GM13976 (cell line): ENCODE measurements at regions not wholly inside any gene's neighbourhood (a gene's known extent, or its start where the extent isn't known, plus 50 kb on each side); places are given as distances from the start of the nearest gene placed in this dataset.

Source experiments
- DNase-seq: peaks from one replicate; pipeline ENCODE4 v3.0.0; 2012; ENCODE audit warnings: low spot score
- in situ Hi-C: fragments of 300-500 bp; cut with MboI; formaldehyde crosslinking; loops from one replicate; pipeline ENCODE4 v1.12.0; 2022; ENCODE audit warnings: low sequenced_read_pairs, mixed read lengths, inconsistent platforms; ENCODE audit not compliant: unreplicated experiment
- TF ChIP-seq, protein P1 (sequence below): IDR thresholded peaks from 2 replicates; pipeline ENCODE4 v1.5.1; 2012; ENCODE audit warnings: borderline replicate concordance, mild to moderate bottlenecking; ENCODE audit not compliant: insufficient read depth; ENCODE audit errors: extremely low read depth, missing control alignments, control extremely low read depth

DNA sequence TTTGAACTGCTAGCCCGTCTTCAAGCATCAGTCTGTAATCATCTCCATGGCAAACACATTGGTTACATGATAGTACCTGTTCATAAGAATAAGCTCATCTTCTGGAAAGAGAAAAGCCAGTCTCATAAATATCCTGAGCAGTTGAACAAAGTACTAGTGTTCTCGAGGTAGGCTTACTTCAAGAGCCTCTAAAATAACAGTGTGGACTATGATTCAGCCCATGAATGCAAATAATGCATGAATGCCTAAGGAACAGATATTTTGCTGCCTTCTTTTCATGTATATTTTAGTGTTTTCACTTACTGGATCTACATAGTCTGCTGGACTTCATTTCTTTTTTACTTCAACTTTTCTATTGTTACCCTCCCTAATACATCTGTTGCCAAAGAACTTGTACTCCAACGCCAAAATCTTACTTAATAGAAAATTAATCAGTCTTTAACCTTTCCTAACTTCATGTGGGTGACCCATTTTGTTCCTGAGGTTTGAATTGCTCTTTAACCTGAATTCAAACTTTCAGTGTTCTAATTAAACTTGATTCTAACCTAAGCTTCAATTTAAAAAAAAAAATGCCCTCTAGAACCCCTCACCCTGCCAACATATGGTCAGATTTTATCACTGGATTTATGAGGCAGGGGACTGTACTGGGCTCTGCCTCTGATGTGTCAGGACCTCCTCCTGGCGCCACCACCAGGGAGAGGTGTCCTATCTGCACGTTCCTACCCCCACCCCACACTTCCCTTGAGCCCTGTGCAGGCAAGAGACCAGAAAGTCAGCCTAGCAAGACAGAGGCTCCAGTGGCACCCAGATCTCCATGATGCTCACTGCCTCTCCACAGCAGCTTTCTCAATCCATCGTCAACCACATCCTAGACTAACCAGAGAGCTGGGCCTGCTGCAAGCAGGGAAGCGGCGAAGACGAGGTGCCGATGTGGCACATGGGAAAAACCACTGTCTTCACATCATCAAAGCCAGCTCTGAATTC is 264.7 kb upstream of the ID2 start:
- TF ChIP-seq, protein P1, sequence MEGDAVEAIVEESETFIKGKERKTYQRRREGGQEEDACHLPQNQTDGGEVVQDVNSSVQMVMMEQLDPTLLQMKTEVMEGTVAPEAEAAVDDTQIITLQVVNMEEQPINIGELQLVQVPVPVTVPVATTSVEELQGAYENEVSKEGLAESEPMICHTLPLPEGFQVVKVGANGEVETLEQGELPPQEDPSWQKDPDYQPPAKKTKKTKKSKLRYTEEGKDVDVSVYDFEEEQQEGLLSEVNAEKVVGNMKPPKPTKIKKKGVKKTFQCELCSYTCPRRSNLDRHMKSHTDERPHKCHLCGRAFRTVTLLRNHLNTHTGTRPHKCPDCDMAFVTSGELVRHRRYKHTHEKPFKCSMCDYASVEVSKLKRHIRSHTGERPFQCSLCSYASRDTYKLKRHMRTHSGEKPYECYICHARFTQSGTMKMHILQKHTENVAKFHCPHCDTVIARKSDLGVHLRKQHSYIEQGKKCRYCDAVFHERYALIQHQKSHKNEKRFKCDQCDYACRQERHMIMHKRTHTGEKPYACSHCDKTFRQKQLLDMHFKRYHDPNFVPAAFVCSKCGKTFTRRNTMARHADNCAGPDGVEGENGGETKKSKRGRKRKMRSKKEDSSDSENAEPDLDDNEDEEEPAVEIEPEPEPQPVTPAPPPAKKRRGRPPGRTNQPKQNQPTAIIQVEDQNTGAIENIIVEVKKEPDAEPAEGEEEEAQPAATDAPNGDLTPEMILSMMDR = no peak
- in situ Hi-C loops = no loop called here
- no peak for DNase-seq

DNA sequence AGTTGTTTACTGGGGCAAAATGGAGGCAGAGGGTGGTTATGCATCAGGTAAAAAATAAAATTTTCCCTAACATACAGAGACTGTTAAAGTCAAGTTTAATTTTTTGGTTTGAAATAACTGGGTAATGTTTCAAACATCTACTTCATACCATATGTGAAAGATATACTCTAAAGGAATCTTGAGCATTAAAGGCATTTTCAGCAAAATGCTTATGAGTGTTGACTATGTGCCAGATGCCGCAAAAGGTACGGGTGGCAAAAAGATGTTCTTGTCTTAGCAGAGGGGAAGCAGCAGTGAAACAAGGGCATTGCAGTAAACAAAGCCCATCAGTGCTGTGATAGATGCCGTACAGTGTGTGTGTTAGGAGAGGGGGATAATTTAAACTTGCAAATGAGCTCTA is 263.1 kb upstream of the ID2 start:
- TF ChIP-seq, protein P1 = no peak
- in situ Hi-C loops = no loop called here
- DNase-seq = no peak

DNA sequence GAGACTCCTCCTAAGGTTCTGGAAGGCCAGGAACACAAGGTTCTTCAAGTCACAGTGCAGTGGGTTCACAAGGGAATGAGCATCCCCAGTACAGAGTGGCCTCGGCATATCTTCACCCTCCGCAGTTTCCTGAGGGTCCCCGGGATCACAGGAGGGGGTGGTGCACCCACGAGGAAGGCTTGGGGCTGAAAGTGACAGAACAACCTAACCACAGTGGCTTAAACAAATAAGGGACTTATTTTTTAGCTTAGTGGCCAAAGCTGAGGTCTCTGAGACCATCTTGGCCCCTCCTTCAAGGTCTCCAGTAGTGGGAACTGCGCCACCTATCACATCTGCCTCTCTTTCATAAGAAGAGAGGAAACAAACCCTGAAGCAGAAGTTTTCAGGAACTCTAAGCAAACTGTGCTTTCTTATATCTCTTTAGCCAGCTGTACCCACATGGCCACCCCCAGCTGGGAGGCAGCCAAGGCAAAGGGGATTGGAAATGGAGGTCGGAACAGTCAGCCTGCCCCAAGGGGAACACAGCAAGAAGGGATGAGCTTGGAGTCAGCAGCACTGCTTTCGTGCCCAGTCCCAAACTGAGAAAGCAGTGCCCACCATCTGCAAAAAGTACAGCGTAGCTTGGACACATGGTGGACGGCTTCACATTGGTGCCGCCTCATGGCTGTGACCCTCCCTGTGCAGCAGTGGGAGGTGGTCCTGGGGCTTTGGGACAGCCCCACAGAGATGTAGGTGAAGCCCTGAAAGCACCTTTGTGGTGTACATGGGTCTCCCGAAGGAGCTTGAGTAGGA is 260.0 kb upstream of the ID2 start:
- peak; percentile 72 for DNase-seq
- in situ Hi-C loops = no loop called here

DNA sequence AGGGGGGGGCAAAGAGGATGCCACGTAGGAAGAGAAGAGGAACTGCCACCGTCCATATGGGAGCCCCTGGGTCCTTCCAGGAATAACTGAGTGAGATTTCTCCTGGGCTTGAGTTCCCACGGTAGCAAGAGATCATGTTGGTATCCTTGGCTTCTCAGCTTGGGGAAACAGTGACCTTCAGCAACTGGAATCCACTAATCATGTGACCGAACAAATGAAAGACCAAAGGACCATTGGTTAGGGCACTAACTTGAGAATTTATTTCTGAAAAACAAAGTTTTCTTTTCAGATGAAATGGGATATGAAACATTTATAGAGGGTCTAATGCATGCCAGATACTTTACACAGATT is 259.4 kb upstream of the ID2 start:
- in situ Hi-C loops = no loop called here
- TF ChIP-seq, protein P1 = no peak

More for the DNA sequence above, 260.0 kb upstream of the ID2 start:
- TF ChIP-seq, protein P1 = no peak

DNA sequence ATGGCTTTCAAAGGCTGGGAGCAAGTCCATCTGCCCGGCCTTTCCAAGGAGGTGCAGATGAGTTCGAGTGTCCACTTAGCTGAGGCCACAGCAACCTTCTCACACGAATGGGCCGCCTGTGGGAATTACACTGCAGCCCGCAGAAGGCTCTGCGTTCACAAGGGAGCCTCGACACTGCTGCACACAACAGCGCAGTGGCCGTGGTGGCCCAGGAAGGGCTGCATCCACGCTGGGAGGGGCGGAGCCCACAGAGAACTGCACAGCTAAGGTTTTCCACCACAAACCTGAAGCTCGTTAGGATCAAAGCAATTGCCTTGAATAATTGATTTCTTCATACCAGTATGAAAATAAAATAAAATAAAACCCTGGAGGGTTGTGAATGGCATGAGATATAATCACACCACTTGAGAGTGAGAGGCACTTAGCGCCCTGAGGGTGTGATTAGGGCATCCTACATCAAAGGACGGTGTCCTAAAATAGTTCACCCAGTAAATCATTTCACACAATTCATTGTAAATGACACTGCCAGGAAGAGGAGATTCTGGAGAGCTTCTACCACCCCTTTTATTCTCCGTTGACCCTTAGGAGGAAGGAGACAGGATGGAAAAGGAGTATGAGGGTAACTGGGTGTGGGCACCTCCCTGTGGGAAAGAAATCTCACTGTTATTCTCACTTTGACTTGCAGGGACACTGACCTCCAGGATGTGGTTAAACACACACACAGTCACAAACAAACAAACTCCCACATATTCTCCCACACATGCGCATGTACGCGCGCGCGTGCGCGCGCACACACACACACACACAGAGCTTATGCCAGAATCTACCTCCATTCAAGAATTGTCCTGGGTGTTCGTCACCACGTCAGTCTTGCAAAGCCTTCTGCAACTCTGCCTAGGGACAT is 256.6 kb upstream of the ID2 start:
- TF ChIP-seq, protein P1 = no peak
- in situ Hi-C loops = no loop called here
- peak; percentile 46 for DNase-seq

More for the DNA sequence above, 259.4 kb upstream of the ID2 start:
- no peak for DNase-seq

DNA sequence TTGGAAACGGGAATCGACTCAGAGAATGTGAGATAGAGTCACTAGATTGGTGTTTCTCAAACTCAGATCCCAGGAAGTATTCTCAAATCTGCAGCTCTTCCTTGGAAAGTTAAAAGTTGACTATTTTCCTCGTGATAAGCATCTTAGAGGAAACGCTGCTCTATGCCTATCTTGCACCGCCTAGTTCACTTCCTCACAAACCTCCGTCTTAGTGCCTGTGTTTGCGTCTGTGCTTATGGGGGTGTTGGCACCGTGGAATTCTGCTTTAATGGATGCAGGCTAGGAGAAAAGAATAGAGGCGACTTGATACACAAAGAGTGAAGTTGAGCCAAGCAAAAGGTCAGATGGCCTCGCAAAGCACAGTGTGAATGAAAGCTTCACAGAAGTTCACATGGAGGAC is 255.3 kb upstream of the ID2 start:
- DNase-seq = no peak
- in situ Hi-C loops = no loop called here
- TF ChIP-seq, protein P1 = no peak
